Thyroid gland (tissue), 4 donors: ENCODE measurements at regions not wholly inside any gene's neighbourhood (a gene's known extent, or its start where the extent isn't known, plus 50 kb on each side); places are given as distances from the start of the nearest gene placed in this dataset.
"Not testable (repeated sequence)": the region's sequence is repeated elsewhere in the genome, so short reads cannot be mapped to it uniquely, and the experiment has no call there.

Source experiments
- DNase-seq, 2 donors: peaks; one replicate each; pipeline ENCODE4 v3.0.0-alpha.2; 2019
- H3K27ac ChIP-seq, 3 donors: fragments of 200-600 bp; sonication (generic); 1 replicate in 2 of 3; 2 replicates in 1 of 3; pipeline ENCODE4 v1.5.1; 2016 to 2019; ENCODE audit warnings: mild to moderate bottlenecking in 1 of 3, moderate library complexity in 1 of 3
- H3K27me3 ChIP-seq: fragments of 200-600 bp; sonication (generic); one replicate; pipeline ENCODE4 v1.5.1; 2019
- H3K36me3 ChIP-seq, 2 donors: fragments of 200-600 bp; sonication (generic); one replicate each; pipeline ENCODE4 v1.5.1; 2016 to 2019
- H3K4me1 ChIP-seq, 2 donors: fragments of 200-600 bp; sonication (generic); one replicate each; pipeline ENCODE4 v1.5.1; 2017 to 2019
- H3K4me3 ChIP-seq, 3 donors: fragments of 200-600 bp; sonication (generic); replicated peaks in 1 of 3; 1 replicate in 2 of 3; 2 replicates in 1 of 3; pipeline ENCODE4 v1.5.1; 2016; ENCODE audit warnings: mild to moderate bottlenecking in 1 of 3
- H3K9me3 ChIP-seq: fragments of 200-600 bp; sonication (generic); one replicate; pipeline ENCODE4 v1.5.1; 2017
- CTCF ChIP-seq, 6 experiments: fragments of 200-600 bp in 3 of 6; fragments of 450-650 bp in 3 of 6; sonication (generic) in 3 of 6; IDR thresholded peaks; one replicate each; pipeline ENCODE4 v1.5.1; 2016 to 2019; ENCODE audit warnings: antibody characterized with exemption in 6 of 6, mild to moderate bottlenecking in 2 of 6, inconsistent platforms in 1 of 6, moderate library complexity in 1 of 6
- POLR2A ChIP-seq, 2 donors: fragments of 450-650 bp; IDR thresholded peaks; one replicate each; pipeline ENCODE4 v1.6.1; 2017; ENCODE audit warnings: antibody characterized with exemption in 2 of 2, mild to moderate bottlenecking in 2 of 2, moderate library complexity in 1 of 2
- WGBS, 2 donors: methylation state at CpG; one replicate each; pipeline ENCODE4 v1.1.5; 2017; 5-methylcytosine and 5-hydroxymethylcytosine counted together
- intact Hi-C: fragments of 100-400 bp; cut with DNase I; formaldehyde crosslinking; loops from one replicate; pipeline ENCODE4 v1.15.1; 2023

DNA sequence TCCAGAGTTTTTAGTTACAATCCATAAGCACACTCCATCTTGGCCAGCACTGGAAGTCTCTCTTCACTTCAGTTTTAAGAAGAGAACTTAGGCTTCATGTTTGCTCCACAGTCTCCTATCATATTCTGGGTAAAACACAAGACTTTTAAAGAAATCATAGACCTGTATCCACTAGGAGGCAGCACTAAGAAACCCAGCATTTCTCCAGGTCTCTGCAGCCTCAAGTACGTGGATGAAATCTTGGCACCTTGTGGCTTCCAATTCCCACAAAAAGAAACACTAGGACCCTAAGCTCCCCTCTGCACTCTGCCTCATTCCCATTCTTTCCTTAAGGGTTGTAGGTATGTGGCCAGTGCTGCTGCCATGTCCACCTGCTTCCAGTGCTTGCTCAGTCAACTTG, 367.3 kb upstream of the CASK start:
- peak in 1 of 6 experiments; percentile 21 for TF ChIP-seq CTCF (IDR thresholded peaks at IDR 0.05)
- no peak for TF ChIP-seq POLR2A (IDR thresholded peaks at IDR 0.05)
- intact Hi-C loops, result no loop called here
- Histone ChIP-seq H3K27me3 (no peaks in the 10 kb centered on the region), H3K36me3 (no peaks in the 10 kb centered on the region), H3K9me3 (no peaks in the 10 kb centered on the region), H3K4me1 (no peaks in the 10 kb centered on the region), H3K27ac (no peak overlapping the region), H3K4me3 (no peak overlapping the region)
- 14 to 22% methylated on average over 1 of the region's 1 CpG for WGBS, 2 donors
- DNase-seq, result no peak

GRCh38 chrX:42289492-42290385, 366.4 kb upstream of the CASK start:
- WGBS, 2 donors, result 87 to 94% methylated on average over 3 of the region's 3 CpGs
- Histone ChIP-seq H3K4me3 (no peak overlapping the region), H3K36me3 (no peaks in the 10 kb centered on the region)

GRCh38 chrX:42285681-42286080, 362.3 kb upstream of the CASK start:
- no CpG with 5 or more reads among the region's 28 CpGs for WGBS, 2 donors
- H3K9me3 ChIP-seq, H3K27me3 ChIP-seq, DNase-seq, H3K27ac ChIP-seq, intact Hi-C loops, H3K36me3 ChIP-seq, H3K4me3 ChIP-seq, H3K4me1 ChIP-seq: not testable (repeated sequence)

More at GRCh38 chrX:42289492-42290385, 366.4 kb upstream of the CASK start:
- intact Hi-C loops, result no loop called here
- Histone ChIP-seq H3K27ac (no peak overlapping the region), H3K9me3 (no peaks in the 10 kb centered on the region), H3K4me1 (no peaks in the 10 kb centered on the region), H3K27me3 (no peaks in the 10 kb centered on the region)
- DNase-seq, result no peak
- TF ChIP-seq CTCF (IDR thresholded peaks at IDR 0.05) (no peak), POLR2A (IDR thresholded peaks at IDR 0.05) (no peak)

DNA sequence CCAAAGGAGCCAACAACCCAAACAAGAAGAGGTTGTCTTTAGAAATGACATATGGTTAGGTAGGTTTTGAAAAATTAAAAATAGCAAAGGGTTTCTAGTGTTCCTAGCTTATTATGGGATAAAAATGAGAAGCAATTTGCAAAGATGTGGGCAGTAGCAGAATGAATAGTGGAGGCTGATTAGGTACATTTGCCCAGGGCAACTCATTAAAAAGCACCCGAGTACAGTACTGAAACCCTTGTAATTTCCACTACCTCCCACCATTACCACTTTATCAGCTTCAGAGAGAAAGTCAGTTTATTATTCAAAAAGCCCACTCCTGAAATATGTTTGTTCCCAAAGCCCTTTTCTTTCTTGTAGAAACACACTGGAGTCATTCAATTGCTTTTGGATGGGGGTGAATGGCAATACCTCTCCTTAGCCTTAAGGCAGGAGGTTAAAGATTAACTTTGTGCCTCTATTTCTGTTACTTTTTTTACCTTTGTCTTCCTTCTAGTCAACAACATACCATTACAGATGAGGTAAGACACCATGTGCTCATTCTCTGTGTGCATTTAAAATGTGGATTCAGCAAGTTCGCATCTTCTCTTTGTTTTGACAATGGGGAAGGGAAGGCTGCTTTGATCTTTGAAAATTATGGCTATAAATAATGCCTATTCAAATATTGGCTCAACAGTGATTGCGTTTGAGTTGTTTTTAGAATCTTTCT, 353.8 kb upstream of the CASK start:
- Histone ChIP-seq H3K4me3 (no peak overlapping the region), H3K27ac (no peak overlapping the region), H3K36me3 (no peaks in the 10 kb centered on the region), H3K4me1 (no peaks in the 10 kb centered on the region), H3K27me3 (no peaks in the 10 kb centered on the region), H3K9me3 (no peaks in the 10 kb centered on the region)
- 83 to 91% methylated on average over 3 of the region's 3 CpGs for WGBS, 2 donors
- no peak for DNase-seq
- intact Hi-C loops, result no loop called here
- TF ChIP-seq POLR2A (IDR thresholded peaks at IDR 0.05) (no peak), CTCF (IDR thresholded peaks at IDR 0.05) (no peak)

- Histone ChIP-seq H3K4me3 (no peak overlapping the region), H3K27ac (no peak overlapping the region), H3K9me3 (no peaks in the 10 kb centered on the region), H3K36me3 (no peaks in the 10 kb centered on the region), H3K27me3 (no peaks in the 10 kb centered on the region), H3K4me1 (no peaks in the 10 kb centered on the region)
- 50 to 83% methylated on average over 2 of the region's 2 CpGs for WGBS, 2 donors
- TF ChIP-seq CTCF (IDR thresholded peaks at IDR 0.05) (no peak), POLR2A (IDR thresholded peaks at IDR 0.05) (no peak)
- intact Hi-C loops, result no loop called here
- no peak for DNase-seq
Observed at GRCh38 chrX:42274151-42274550, 350.8 kb upstream of the CASK start.
